ENCODE measurements at regions not wholly inside any gene's neighbourhood (a gene's known extent, or its start where the extent isn't known, plus 50 kb on each side); places are given as distances from the start of the nearest gene placed in this dataset.

GRCh38 chr2:239692919-239693318 is 292.1 kb upstream of the HDAC4 start:
- Mint-ChIP-seq H3K27me3 (ENCODE audit: low read depth) (no peaks in the 10 kb centered on the region), H3K27ac (no peak overlapping the region)

GRCh38 chr2:239692362-239692851 is 291.6 kb upstream of the HDAC4 start:
- H3K27me3 Mint-ChIP-seq (ENCODE audit: low read depth), result no peaks in the 10 kb centered on the region
- ATAC-seq (replicated peaks in 1 of 2) (no peak), DNase-seq (no peak)
- H3K4me3 Mint-ChIP-seq, result no peak overlapping the region
- H3K9me3 Mint-ChIP-seq, result no peaks in the 10 kb centered on the region
- H3K27ac Mint-ChIP-seq, result no peak overlapping the region
- H3K4me1 Mint-ChIP-seq (ENCODE audit: low read depth), result no peaks in the 10 kb centered on the region
- H3K36me3 Mint-ChIP-seq (ENCODE audit: insufficient read depth in 2 of 2), result no peaks in the 10 kb centered on the region

More at GRCh38 chr2:239692919-239693318, 292.1 kb upstream of the HDAC4 start:
- ATAC-seq (replicated peaks in 1 of 2) (no peak), DNase-seq (no peak)
- H3K4me1 Mint-ChIP-seq (ENCODE audit: low read depth), result no peaks in the 10 kb centered on the region
- H3K36me3 Mint-ChIP-seq (ENCODE audit: insufficient read depth in 2 of 2), result no peaks in the 10 kb centered on the region
- H3K4me3 Mint-ChIP-seq, result no peak overlapping the region
- H3K9me3 Mint-ChIP-seq, result no peaks in the 10 kb centered on the region

GRCh38 chr2:239691720-239692119 is 290.9 kb upstream of the HDAC4 start:
- H3K36me3 Mint-ChIP-seq (ENCODE audit: insufficient read depth in 2 of 2), result no peaks in the 10 kb centered on the region
- H3K27ac Mint-ChIP-seq, result no peak overlapping the region
- no peak overlapping the region for H3K4me3 Mint-ChIP-seq
- H3K9me3 Mint-ChIP-seq, result no peaks in the 10 kb centered on the region
- H3K4me1 Mint-ChIP-seq (ENCODE audit: low read depth), result no peaks in the 10 kb centered on the region
- no peaks in the 10 kb centered on the region for H3K27me3 Mint-ChIP-seq (ENCODE audit: low read depth)
- ATAC-seq (replicated peaks in 1 of 2), result no peak
- DNase-seq, result no peak

- Mint-ChIP-seq H3K9me3 (no peaks in the 10 kb centered on the region), H3K4me3 (no peak overlapping the region), H3K27me3 (ENCODE audit: low read depth) (peaks cover under 1% of the 10 kb centered on the region), H3K4me1 (ENCODE audit: low read depth) (no peaks in the 10 kb centered on the region), H3K36me3 (ENCODE audit: insufficient read depth in 2 of 2) (no peaks in the 10 kb centered on the region), H3K27ac (no peak overlapping the region)
- no peak for DNase-seq
- ATAC-seq (replicated peaks in 1 of 2), result no peak
Measured at GRCh38 chr2:239690651-239691631, 290.1 kb upstream of the HDAC4 start.

- ATAC-seq (replicated peaks in 1 of 2), result no peak
- no peaks in the 10 kb centered on the region for H3K4me1 Mint-ChIP-seq (ENCODE audit: low read depth)
- no peaks in the 10 kb centered on the region for H3K36me3 Mint-ChIP-seq (ENCODE audit: insufficient read depth in 2 of 2)
- no peak for DNase-seq
- no peak overlapping the region for H3K4me3 Mint-ChIP-seq
- no peaks in the 10 kb centered on the region for H3K9me3 Mint-ChIP-seq
- peaks cover 8% of the 10 kb centered on the region for H3K27me3 Mint-ChIP-seq (ENCODE audit: low read depth)
- no peak overlapping the region for H3K27ac Mint-ChIP-seq
Measured at GRCh38 chr2:239689985-239690384, 289.2 kb upstream of the HDAC4 start.

- Mint-ChIP-seq H3K9me3 (no peaks in the 10 kb centered on the region), H3K27me3 (ENCODE audit: low read depth) (peaks cover 11% of the 10 kb centered on the region), H3K4me3 (no peak overlapping the region), H3K4me1 (ENCODE audit: low read depth) (no peaks in the 10 kb centered on the region), H3K27ac (no peak overlapping the region), H3K36me3 (ENCODE audit: insufficient read depth in 2 of 2) (no peaks in the 10 kb centered on the region)
- DNase-seq (no peak), ATAC-seq (replicated peaks in 1 of 2) (no peak)
Measured at GRCh38 chr2:239689410-239689809, 288.6 kb upstream of the HDAC4 start.

- H3K36me3 Mint-ChIP-seq (ENCODE audit: insufficient read depth in 2 of 2), result no peaks in the 10 kb centered on the region
- peaks cover 13% of the 10 kb centered on the region for H3K27me3 Mint-ChIP-seq (ENCODE audit: low read depth)
- H3K27ac Mint-ChIP-seq, result no peak overlapping the region
- no peak overlapping the region for H3K4me3 Mint-ChIP-seq
- peaks cover 0 to under 1% of the 10 kb centered on the region in 2 donors for H3K9me3 Mint-ChIP-seq
- no peak for DNase-seq
- no peak for ATAC-seq (replicated peaks in 1 of 2)
- no peaks in the 10 kb centered on the region for H3K4me1 Mint-ChIP-seq (ENCODE audit: low read depth)
Measured at GRCh38 chr2:239688840-239689239, 288.0 kb upstream of the HDAC4 start.

- ATAC-seq (replicated peaks in 1 of 2), result no peak
- Mint-ChIP-seq H3K9me3 (peaks cover 0 to 2% of the 10 kb centered on the region in 2 donors), H3K27me3 (ENCODE audit: low read depth) (peaks cover 13% of the 10 kb centered on the region), H3K4me1 (ENCODE audit: low read depth) (no peaks in the 10 kb centered on the region), H3K27ac (no peak overlapping the region), H3K36me3 (ENCODE audit: insufficient read depth in 2 of 2) (no peaks in the 10 kb centered on the region), H3K4me3 (no peak overlapping the region)
- no peak for DNase-seq
Measured at GRCh38 chr2:239688122-239688681, 287.4 kb upstream of the HDAC4 start.

- H3K4me1 Mint-ChIP-seq (ENCODE audit: low read depth), result no peaks in the 10 kb centered on the region
- H3K9me3 Mint-ChIP-seq, result peaks cover 1 to 3% of the 10 kb centered on the region in 2 donors
- peaks cover 1 to 3% of the 10 kb centered on the region in 2 donors for H3K36me3 Mint-ChIP-seq (ENCODE audit: insufficient read depth in 2 of 2)
- H3K27me3 Mint-ChIP-seq (ENCODE audit: low read depth), result peaks cover 21% of the 10 kb centered on the region
- H3K27ac Mint-ChIP-seq, result no peak overlapping the region
- no peak for DNase-seq
- ATAC-seq (replicated peaks in 1 of 2), result no peak
- H3K4me3 Mint-ChIP-seq, result no peak overlapping the region
Measured at GRCh38 chr2:239687441-239687840, 286.6 kb upstream of the HDAC4 start.

GRCh38 chr2:239685965-239686364 is 285.1 kb upstream of the HDAC4 start:
- H3K27ac Mint-ChIP-seq, result no peak overlapping the region
- H3K36me3 Mint-ChIP-seq (ENCODE audit: insufficient read depth in 2 of 2), result peaks cover 1 to 3% of the 10 kb centered on the region in 2 donors
- DNase-seq (no peak), ATAC-seq (replicated peaks in 1 of 2) (no peak)
- H3K4me1 Mint-ChIP-seq (ENCODE audit: low read depth), result no peaks in the 10 kb centered on the region
- H3K4me3 Mint-ChIP-seq, result no peak overlapping the region
- H3K27me3 Mint-ChIP-seq (ENCODE audit: low read depth), result peaks cover 30% of the 10 kb centered on the region
- peaks cover 1 to 3% of the 10 kb centered on the region in 2 donors for H3K9me3 Mint-ChIP-seq

- no peak overlapping the region for H3K27ac Mint-ChIP-seq
- no peak for DNase-seq
- peaks cover 1 to 3% of the 10 kb centered on the region in 2 donors for H3K9me3 Mint-ChIP-seq
- H3K4me1 Mint-ChIP-seq (ENCODE audit: low read depth), result no peaks in the 10 kb centered on the region
- H3K27me3 Mint-ChIP-seq (ENCODE audit: low read depth), result peaks cover 30% of the 10 kb centered on the region
- H3K36me3 Mint-ChIP-seq (ENCODE audit: insufficient read depth in 2 of 2), result peaks cover 1 to 3% of the 10 kb centered on the region in 2 donors
- ATAC-seq (replicated peaks in 1 of 2), result no peak
- no peak overlapping the region for H3K4me3 Mint-ChIP-seq
Measured at GRCh38 chr2:239685556-239685955, 284.7 kb upstream of the HDAC4 start.

- Mint-ChIP-seq H3K27ac (no peak overlapping the region), H3K9me3 (peaks cover 1 to 3% of the 10 kb centered on the region in 2 donors), H3K4me1 (ENCODE audit: low read depth) (no peaks in the 10 kb centered on the region), H3K4me3 (no peak overlapping the region), H3K27me3 (ENCODE audit: low read depth) (peaks cover 30% of the 10 kb centered on the region), H3K36me3 (ENCODE audit: insufficient read depth in 2 of 2) (peaks cover 1 to 3% of the 10 kb centered on the region in 2 donors)
- DNase-seq (no peak), ATAC-seq (replicated peaks in 1 of 2) (no peak)
Measured at GRCh38 chr2:239684996-239685395, 284.2 kb upstream of the HDAC4 start.

- Mint-ChIP-seq H3K9me3 (peaks cover 1 to 3% of the 10 kb centered on the region in 2 donors), H3K27me3 (ENCODE audit: low read depth) (peaks cover 30% of the 10 kb centered on the region), H3K27ac (no peak overlapping the region), H3K36me3 (ENCODE audit: insufficient read depth in 2 of 2) (peaks cover 1 to 3% of the 10 kb centered on the region in 2 donors), H3K4me3 (no peak overlapping the region), H3K4me1 (ENCODE audit: low read depth) (no peaks in the 10 kb centered on the region)
- ATAC-seq (replicated peaks in 1 of 2) (no peak), DNase-seq (no peak)
Measured at GRCh38 chr2:239684271-239684810, 283.5 kb upstream of the HDAC4 start.
